GM20000 (cell line): ENCODE measurements at regions not wholly inside any gene's neighbourhood (a gene's known extent, or its start where the extent isn't known, plus 50 kb on each side); places are given as distances from the start of the nearest gene placed in this dataset.

Experiments
- DNase-seq: peaks from one replicate; pipeline ENCODE4 v3.0.0; 2012; ENCODE audit warnings: low spot score
- CTCF ChIP-seq: IDR thresholded peaks from 2 replicates; pipeline ENCODE4 v1.5.1; 2012; ENCODE audit warnings: mild to moderate bottlenecking, control low read depth; ENCODE audit errors: extremely low read depth, missing control alignments

GRCh38 chr3:164521139-164521538 is 557.2 kb downstream of the SI start:
- no peak for TF ChIP-seq CTCF

GRCh38 chr3:164515256-164515655 is 563.0 kb downstream of the SI start:
- TF ChIP-seq CTCF = no peak

More at GRCh38 chr3:164521139-164521538, 557.2 kb downstream of the SI start:
- no peak for DNase-seq

GRCh38 chr3:164514576-164514975 is 563.7 kb downstream of the SI start:
- no peak for TF ChIP-seq CTCF
- DNase-seq = no peak

More at GRCh38 chr3:164515256-164515655, 563.0 kb downstream of the SI start:
- no peak for DNase-seq

GRCh38 chr3:164507886-164508285 is 570.4 kb downstream of the SI start:
- DNase-seq = no peak
- no peak for TF ChIP-seq CTCF

- DNase-seq = no peak
- no peak for TF ChIP-seq CTCF
These were observed 579.4 kb downstream of the SI start for GRCh38 chr3:164498917-164499316.

- TF ChIP-seq CTCF = no peak
- DNase-seq = no peak
These were observed 589.4 kb downstream of the SI start for GRCh38 chr3:164488893-164489292.

GRCh38 chr3:164486150-164486549 is 592.1 kb downstream of the SI start:
- no peak for DNase-seq
- TF ChIP-seq CTCF = no peak
